Activated naive CD4-positive, alpha-beta T cell treated with anti-CD3 and anti-CD28 coated beads for 36 hours (primary cell): ENCODE measurements at regions not wholly inside any gene's neighbourhood (a gene's known extent, or its start where the extent isn't known, plus 50 kb on each side); places are given as distances from the start of the nearest gene placed in this dataset.

Experiments used
- CTCF ChIA-PET: fragments of 350-600 bp; sonication (Branson Sonifier 250); formaldehyde crosslinking; loops from one replicate; lab custom pipeline; 2021; ENCODE audit warnings: antibody characterized with exemption; lab: Charles Lee
- DNase-seq: peaks from one replicate; pipeline ENCODE4 v3.0.0-alpha.2; 2020
- H3K27ac Mint-ChIP-seq: one replicate; pipeline ENCODE4 v1.8.0; 2021; ENCODE audit warnings: mild to moderate bottlenecking, mixed read lengths
- H3K27me3 Mint-ChIP-seq: one replicate; pipeline ENCODE4 v1.8.0; 2021; ENCODE audit warnings: low read depth, mixed read lengths
- H3K36me3 Mint-ChIP-seq: one replicate; pipeline ENCODE4 v1.8.0; 2021; ENCODE audit warnings: low read depth, mixed read lengths
- H3K4me1 Mint-ChIP-seq: one replicate; pipeline ENCODE4 v1.8.0; 2021; ENCODE audit warnings: low read depth, mixed read lengths
- H3K4me3 Mint-ChIP-seq: one replicate; pipeline ENCODE4 v1.8.0; 2021; ENCODE audit warnings: mild to moderate bottlenecking, moderate library complexity, mixed read lengths
- H3K9me3 Mint-ChIP-seq: one replicate; pipeline ENCODE4 v1.8.0; 2021; ENCODE audit warnings: mixed read lengths
- intact Hi-C: fragments of 100-400 bp; cut with micrococcal nuclease; formaldehyde crosslinking; loops from one replicate; pipeline ENCODE4 v1.15.1; 2023

DNA sequence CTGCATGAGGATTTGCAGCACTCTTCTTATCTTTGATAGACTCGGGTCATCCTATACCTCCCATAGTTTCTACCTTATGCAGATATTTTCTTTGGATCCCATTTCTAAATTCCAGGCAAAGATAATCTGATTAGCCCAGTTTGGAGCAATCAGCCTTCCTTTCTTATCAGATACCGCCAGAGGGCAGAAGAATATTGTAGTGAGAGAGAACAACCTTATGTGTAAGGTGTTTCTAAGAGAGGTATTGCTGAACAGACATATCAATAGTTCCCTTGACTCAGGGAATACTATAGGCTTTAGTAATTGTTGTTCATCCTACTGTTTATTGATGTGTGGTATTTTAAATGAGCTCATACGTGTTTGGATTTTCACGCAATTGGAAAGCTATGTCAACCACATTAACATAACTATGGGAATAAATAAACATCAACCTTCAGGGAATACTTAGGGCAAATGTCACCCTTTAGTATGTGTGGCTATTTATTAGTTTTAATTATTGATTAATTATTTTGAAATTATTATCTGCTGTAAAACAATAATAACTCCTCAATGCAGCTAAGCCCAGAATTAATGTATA is 1435.2 kb upstream of the CDH9 start:
- CTCF ChIA-PET: no interaction called here
- no peak for DNase-seq
- H3K27me3 Mint-ChIP-seq: no peaks in the 10 kb centered on the region
- H3K4me3 Mint-ChIP-seq: no peak overlapping the region
- H3K9me3 Mint-ChIP-seq: peaks cover 11% of the 10 kb centered on the region
- H3K4me1 Mint-ChIP-seq: no peaks in the 10 kb centered on the region
- no peak overlapping the region for H3K27ac Mint-ChIP-seq
- intact Hi-C loops: no loop called here
- H3K36me3 Mint-ChIP-seq: no peaks in the 10 kb centered on the region

DNA sequence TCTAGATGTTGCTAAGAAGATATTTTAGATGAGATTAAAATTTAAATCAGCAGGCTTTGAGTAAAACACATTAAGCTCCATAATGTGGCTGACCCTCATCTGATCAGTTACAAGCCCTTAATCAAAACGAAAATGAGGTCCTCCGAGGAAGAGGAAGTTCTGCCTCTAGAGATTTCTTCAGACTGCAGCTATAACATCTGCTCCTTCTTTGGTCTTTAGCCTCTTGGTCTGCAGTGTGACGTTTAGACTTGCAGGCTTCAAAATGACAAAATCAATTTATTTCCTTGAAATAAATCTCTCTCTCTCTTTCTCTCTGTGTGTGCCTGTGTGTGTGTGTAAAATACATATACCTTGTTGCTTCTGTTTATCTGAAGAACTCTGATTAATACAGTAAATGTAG is 1429.8 kb upstream of the CDH9 start:
- intact Hi-C loops: no loop called here
- no peak overlapping the region for H3K4me3 Mint-ChIP-seq
- no peaks in the 10 kb centered on the region for H3K4me1 Mint-ChIP-seq
- no peak overlapping the region for H3K27ac Mint-ChIP-seq
- CTCF ChIA-PET: no interaction called here
- peaks cover 8% of the 10 kb centered on the region for H3K9me3 Mint-ChIP-seq
- no peak for DNase-seq
- H3K36me3 Mint-ChIP-seq: no peaks in the 10 kb centered on the region
- no peaks in the 10 kb centered on the region for H3K27me3 Mint-ChIP-seq

DNA sequence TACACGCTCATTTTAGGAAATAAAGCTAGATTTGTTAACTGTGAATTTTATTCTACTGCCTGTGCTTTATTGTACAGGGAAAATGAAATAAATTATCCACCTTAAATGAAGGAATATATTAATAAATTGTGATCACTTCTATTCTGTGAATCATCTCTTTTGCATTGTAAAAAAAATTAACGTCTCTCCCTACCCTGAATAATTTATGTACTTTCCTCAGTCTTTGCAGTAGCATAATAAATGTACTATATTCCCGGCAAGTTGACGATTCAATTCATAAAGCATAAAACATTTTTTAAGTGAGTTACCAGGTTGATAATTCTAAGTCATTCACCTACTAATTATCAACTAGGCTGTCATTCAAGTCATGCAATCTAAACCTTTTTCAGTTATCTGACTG is 1425.3 kb upstream of the CDH9 start:
- no peaks in the 10 kb centered on the region for H3K4me1 Mint-ChIP-seq

DNA sequence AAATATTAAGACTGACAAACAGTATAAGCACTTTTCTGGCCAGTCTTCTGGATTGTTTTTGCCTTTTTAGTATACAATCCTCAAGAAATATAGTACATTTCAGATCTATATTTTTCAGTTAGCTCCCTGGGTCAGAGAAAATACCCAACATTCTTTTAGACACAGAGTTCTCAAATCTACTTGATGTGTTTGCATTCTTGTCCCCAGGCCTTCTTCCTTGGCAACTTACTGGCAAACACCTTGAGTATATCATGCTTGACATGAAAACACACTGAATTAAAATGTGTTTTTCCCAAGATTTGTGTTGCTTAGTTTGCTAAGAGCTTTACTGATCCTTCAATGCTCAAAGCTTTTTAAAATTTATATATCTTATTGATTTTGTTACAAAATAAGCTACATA is 1413.1 kb upstream of the CDH9 start:
- no peak overlapping the region for H3K27ac Mint-ChIP-seq
- intact Hi-C loops: no loop called here
- CTCF ChIA-PET: no interaction called here
- DNase-seq: no peak
- no peaks in the 10 kb centered on the region for H3K4me1 Mint-ChIP-seq
- H3K9me3 Mint-ChIP-seq: peaks cover 6% of the 10 kb centered on the region
- H3K36me3 Mint-ChIP-seq: no peaks in the 10 kb centered on the region
- H3K27me3 Mint-ChIP-seq: no peaks in the 10 kb centered on the region
- H3K4me3 Mint-ChIP-seq: no peak overlapping the region

More for the DNA sequence above, 1425.3 kb upstream of the CDH9 start:
- intact Hi-C loops: no loop called here
- H3K27me3 Mint-ChIP-seq: no peaks in the 10 kb centered on the region
- H3K9me3 Mint-ChIP-seq: peaks cover 8% of the 10 kb centered on the region
- no peak for DNase-seq
- H3K4me3 Mint-ChIP-seq: no peak overlapping the region
- CTCF ChIA-PET: no interaction called here
- H3K27ac Mint-ChIP-seq: no peak overlapping the region
- no peaks in the 10 kb centered on the region for H3K36me3 Mint-ChIP-seq

DNA sequence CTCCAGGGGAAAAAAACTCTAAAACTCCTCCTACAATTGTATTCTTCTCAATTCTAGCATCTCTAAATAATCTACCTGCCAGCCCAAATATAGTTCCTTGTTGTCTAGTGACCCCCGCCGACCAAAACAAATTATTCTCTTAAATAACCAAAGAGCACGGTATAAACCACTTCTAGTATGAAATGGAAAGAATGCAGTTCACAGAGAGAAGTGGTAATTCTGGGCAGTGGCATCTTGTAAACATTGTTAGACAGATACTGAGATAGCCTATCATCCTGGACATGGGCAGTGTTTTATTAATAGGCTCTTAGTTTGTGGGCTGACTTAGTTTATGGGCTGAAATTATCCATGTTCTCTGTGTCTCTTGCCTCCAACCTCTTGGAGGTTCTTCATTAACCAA is 1412.6 kb upstream of the CDH9 start:
- Mint-ChIP-seq H3K9me3 (peaks cover 6% of the 10 kb centered on the region), H3K36me3 (no peaks in the 10 kb centered on the region), H3K4me3 (no peak overlapping the region), H3K4me1 (no peaks in the 10 kb centered on the region), H3K27me3 (no peaks in the 10 kb centered on the region), H3K27ac (no peak overlapping the region)
- no peak for DNase-seq
- intact Hi-C loops: no loop called here
- CTCF ChIA-PET: no interaction called here

DNA sequence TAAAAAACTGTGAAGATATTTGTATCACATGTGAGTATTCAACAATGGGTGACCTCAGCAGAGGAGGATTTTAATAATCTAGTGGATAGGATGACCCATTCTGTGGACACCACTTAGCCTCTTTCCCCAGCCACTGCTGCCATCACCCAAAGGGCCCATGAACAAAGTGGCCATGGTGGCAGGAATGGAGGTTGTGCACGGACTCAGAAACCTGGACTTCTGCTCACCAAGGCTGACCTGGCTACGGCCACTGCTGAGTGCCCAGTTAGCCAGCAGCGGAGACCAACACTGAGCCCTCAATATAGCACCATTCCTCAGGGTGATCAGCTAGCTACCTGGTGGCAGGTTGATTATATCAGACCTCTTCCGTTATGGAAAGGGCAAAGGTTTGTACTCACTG is 1410.4 kb upstream of the CDH9 start:
- intact Hi-C loops: no loop called here
- no peaks in the 10 kb centered on the region for H3K4me1 Mint-ChIP-seq
- CTCF ChIA-PET: no interaction called here

DNA sequence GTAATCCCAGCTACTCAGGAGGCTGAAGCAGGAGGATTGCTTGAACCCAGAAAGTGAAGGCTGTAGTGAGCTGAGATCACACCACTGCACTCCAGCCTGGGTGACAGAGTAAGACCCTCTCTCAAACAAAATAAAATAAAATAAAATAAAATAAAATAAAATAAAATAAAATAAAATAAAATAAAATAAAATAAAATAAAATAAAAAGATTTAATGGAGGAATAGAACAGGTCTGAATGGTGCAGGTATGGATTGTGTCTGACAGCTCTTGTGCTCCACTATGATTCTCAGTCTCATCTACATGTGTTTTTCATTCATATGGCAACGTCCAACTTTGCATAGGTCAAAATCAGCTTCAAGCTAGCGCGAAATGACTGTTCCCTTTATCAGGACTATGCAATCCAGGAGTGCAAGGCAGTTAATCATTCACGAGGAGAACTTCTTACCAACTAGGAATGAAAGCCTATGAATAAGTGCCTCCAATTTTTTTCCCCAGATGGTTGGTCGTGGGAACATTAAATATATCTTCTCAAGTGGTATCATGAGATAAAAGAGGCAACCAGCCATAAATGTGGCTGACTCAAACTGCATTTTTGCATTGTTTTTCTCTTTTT is 1392.3 kb upstream of the CDH9 start:
- Mint-ChIP-seq H3K9me3 (peaks cover 12% of the 10 kb centered on the region), H3K27ac (no peak overlapping the region), H3K4me1 (no peaks in the 10 kb centered on the region), H3K36me3 (no peaks in the 10 kb centered on the region), H3K27me3 (no peaks in the 10 kb centered on the region), H3K4me3 (no peak overlapping the region)
- intact Hi-C loops: no loop called here
- no peak for DNase-seq
- CTCF ChIA-PET: no interaction called here

More for the DNA sequence above, 1410.4 kb upstream of the CDH9 start:
- no peak overlapping the region for H3K27ac Mint-ChIP-seq
- no peak for DNase-seq
- H3K27me3 Mint-ChIP-seq: no peaks in the 10 kb centered on the region
- peaks cover 9% of the 10 kb centered on the region for H3K9me3 Mint-ChIP-seq
- H3K4me3 Mint-ChIP-seq: no peak overlapping the region
- no peaks in the 10 kb centered on the region for H3K36me3 Mint-ChIP-seq

DNA sequence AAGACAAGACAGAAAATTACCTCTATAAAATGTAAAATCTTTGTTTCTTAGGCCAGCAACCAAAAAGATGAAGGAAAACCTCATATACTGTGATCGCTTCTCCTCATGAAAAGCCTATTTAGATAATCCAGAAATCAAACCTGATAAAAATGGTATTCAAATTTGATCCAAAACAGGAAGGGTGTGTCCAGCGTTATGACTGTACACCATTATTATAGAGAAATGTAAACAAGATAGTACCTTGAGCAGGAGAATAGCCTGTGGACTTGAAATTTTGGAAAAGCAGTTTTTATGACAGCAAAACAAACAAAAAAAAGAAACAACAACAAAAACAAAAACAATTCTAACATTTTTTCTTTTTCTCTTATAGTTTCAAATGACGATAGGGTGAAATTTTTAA is 1382.8 kb upstream of the CDH9 start:
- Mint-ChIP-seq H3K36me3 (no peaks in the 10 kb centered on the region), H3K9me3 (peaks cover 23% of the 10 kb centered on the region)

DNA sequence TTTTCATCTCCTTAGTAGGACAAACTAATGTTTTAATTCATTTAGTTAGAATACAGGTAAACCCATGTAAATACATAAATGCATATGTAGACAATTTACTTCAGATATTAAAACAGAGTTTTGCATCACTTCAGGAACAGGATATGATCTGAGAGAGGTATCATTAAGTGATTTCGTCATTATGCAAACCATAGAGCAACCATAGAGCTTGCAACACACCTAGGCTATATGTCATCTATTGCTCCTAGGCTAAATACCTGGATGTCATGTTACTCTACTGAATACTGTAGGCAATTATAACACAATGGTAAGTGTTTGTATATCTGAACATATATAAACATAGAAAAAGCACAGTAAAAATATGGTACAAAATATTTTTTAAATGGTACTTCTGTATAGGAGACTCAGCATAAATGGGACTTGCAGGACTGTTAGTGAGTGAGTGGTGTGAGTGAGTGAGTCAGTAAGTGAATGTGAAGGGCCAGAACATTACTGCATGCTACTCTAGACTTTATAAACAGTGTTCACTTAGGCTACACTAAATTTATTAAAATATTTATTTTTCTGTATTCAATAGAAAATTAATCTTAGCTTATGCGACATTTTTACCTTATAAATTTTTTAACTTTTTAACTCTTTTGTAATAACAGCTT is 1377.5 kb upstream of the CDH9 start:
- CTCF ChIA-PET: no interaction called here
- Mint-ChIP-seq H3K27me3 (no peaks in the 10 kb centered on the region), H3K4me1 (no peaks in the 10 kb centered on the region), H3K4me3 (no peak overlapping the region), H3K9me3 (peaks cover 7% of the 10 kb centered on the region), H3K36me3 (no peaks in the 10 kb centered on the region), H3K27ac (no peak overlapping the region)
- no peak for DNase-seq
- intact Hi-C loops: no loop called here

More for the DNA sequence above, 1382.8 kb upstream of the CDH9 start:
- CTCF ChIA-PET: no interaction called here
- Mint-ChIP-seq H3K27ac (no peak overlapping the region), H3K4me1 (no peaks in the 10 kb centered on the region), H3K27me3 (no peaks in the 10 kb centered on the region), H3K4me3 (no peak overlapping the region)
- DNase-seq: no peak
- intact Hi-C loops: no loop called here

DNA sequence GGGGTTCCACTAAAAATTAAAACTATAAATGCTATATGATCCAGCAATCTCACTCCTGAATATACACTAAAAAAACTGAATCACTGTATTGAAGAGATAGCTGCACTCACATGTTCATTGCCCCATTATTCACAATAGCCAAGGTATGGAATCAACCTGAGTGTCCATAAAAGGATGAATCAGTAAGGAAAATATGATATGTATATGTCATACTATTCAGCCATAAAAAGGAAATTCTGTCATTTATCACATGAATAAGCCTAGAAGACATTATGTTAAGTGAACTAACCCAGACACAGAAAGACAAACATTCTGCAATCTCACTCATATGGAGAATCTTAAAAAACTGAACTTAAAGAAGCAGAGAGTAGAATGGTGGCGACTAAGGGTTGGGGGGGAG is 1376.2 kb upstream of the CDH9 start:
- intact Hi-C loops: no loop called here
- Mint-ChIP-seq H3K4me3 (no peak overlapping the region), H3K27ac (no peak overlapping the region), H3K27me3 (no peaks in the 10 kb centered on the region), H3K4me1 (no peaks in the 10 kb centered on the region), H3K9me3 (peaks cover 10% of the 10 kb centered on the region), H3K36me3 (no peaks in the 10 kb centered on the region)
- no peak for DNase-seq
- CTCF ChIA-PET: no interaction called here

DNA sequence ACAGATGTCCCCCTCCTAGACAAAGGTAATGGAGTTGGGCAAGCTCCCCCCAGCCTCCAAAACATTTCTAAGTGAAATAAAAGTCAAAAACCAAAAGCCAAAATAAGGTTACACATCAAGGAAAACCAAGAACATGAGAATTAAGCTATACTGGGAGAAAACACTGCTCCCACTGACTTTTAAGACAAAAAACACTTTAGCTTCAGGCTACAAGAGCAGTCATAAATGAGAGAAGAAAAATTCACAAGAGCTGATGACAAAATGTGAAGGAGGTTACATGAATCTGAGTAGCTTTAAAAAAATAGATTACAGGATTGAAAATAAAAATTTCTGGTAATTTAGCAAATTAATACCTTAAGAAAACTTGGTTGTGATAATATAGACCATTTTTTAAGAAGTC is 1370.3 kb upstream of the CDH9 start:
- H3K4me1 Mint-ChIP-seq: no peaks in the 10 kb centered on the region
- no peak overlapping the region for H3K27ac Mint-ChIP-seq
- no peaks in the 10 kb centered on the region for H3K27me3 Mint-ChIP-seq

DNA sequence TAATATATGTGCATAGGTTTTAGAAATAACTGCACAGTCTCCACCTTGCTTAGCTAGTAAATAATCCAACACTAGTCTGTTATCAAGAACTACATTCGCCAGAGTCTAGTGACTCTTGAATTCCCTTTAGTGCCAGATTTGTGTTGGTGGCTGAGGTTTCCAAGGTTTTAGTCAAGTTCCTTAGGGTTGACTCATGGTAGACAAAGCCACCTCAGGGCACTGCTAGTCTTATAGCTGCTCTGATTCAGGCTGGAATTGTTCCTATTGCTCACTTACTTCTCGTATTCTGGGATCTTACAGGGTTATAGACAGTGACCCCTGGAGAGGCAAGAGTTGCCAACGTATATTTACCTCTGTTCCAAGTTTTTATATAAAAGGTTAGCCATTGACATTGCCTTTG is 1369.8 kb upstream of the CDH9 start:
- Mint-ChIP-seq H3K4me1 (no peaks in the 10 kb centered on the region), H3K36me3 (no peaks in the 10 kb centered on the region), H3K4me3 (no peak overlapping the region), H3K27me3 (no peaks in the 10 kb centered on the region), H3K27ac (no peak overlapping the region), H3K9me3 (peaks cover 8% of the 10 kb centered on the region)
- CTCF ChIA-PET: no interaction called here
- intact Hi-C loops: no loop called here
- DNase-seq: no peak

More for the DNA sequence above, 1370.3 kb upstream of the CDH9 start:
- CTCF ChIA-PET: no interaction called here
- H3K4me3 Mint-ChIP-seq: no peak overlapping the region
- H3K36me3 Mint-ChIP-seq: no peaks in the 10 kb centered on the region
- no peak for DNase-seq
- intact Hi-C loops: no loop called here
- peaks cover 8% of the 10 kb centered on the region for H3K9me3 Mint-ChIP-seq

DNA sequence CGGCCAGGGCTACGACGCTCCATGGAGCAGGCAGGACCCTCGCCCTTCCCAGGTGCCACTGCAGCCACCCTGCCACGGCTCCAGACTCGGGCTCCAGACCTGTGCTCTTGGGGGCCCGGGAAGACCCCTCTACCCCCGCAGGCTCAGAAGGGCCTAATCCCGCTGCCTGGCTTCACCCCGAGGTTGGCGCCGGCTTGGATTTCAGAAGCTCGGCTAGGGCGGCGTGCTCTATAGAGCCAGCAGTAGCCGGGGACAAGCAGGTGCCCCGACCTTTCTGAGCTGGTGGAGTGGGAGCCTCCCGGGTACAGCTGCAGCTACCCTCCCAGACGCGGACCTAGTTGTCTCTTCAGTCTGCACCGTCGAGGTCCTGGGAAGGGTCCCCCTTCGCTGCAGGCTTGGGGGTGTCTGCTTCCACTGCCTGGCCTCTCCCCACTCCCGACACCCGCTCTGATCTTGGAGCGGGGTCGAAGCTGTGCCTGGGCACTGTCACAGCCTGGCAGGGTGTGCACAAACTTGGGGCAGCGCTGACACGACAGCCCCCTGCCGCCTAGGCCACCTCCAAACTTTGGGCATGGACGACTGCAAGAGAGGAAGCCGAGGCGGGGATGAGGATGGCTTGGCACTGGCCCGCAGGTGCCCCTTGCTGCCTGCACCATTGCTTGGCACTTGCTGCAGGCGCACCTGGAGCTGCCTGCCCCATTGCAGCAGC is 1366.1 kb upstream of the CDH9 start:
- Mint-ChIP-seq H3K4me3 (no peak overlapping the region), H3K27ac (no peak overlapping the region), H3K4me1 (no peaks in the 10 kb centered on the region), H3K27me3 (no peaks in the 10 kb centered on the region), H3K36me3 (no peaks in the 10 kb centered on the region), H3K9me3 (peaks cover 6% of the 10 kb centered on the region)
- CTCF ChIA-PET: no interaction called here
- no peak for DNase-seq
- intact Hi-C loops: no loop called here
